GM03348 (cell line): ENCODE measurements at regions not wholly inside any gene's neighbourhood (a gene's known extent, or its start where the extent isn't known, plus 50 kb on each side); places are given as distances from the start of the nearest gene placed in this dataset.

Experiments used
- DNase-seq: peaks from one replicate; pipeline ENCODE4 v3.0.0; 2012; ENCODE audit warnings: low spot score

DNA sequence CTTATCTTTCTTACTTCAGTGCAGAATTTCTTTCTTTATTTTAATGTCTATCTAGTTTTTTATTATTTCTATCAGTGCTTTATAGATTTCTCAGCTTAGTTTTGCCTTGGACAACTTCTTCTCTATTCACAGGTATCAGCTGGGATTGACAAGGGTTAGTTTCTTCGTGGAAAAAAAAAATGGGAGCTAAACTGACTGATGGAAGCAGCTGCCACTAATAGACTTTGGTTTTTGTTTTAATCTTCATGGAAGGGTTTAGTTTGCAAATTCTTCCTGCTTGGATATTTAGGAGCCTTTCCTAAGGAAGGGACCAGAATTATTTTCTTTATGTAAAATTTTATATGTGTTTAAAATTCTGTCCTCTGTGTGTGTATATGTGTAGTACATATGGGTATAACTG is 306.1 kb upstream of the FMN2 start:
- no peak for DNase-seq

DNA sequence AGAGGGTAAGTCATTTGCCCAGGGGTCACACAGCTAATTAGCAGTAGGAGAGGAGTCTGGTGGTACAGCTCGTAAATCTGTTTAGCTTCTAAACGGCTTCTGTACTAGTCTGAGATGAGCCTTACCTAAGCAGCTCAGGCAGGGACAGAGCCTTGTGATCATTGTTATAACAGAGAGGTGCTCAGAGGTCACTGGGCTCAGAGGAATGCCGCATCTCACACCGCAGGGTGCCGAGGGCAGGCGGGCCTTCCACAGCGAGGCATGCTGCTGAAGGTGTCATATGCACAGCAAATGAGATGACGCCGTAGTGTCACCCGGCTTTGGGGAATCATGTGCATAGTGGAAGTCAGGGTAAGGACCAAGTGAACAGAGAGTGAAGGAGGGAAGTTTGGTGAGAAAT is 305.2 kb upstream of the FMN2 start:
- DNase-seq, result no peak

DNA sequence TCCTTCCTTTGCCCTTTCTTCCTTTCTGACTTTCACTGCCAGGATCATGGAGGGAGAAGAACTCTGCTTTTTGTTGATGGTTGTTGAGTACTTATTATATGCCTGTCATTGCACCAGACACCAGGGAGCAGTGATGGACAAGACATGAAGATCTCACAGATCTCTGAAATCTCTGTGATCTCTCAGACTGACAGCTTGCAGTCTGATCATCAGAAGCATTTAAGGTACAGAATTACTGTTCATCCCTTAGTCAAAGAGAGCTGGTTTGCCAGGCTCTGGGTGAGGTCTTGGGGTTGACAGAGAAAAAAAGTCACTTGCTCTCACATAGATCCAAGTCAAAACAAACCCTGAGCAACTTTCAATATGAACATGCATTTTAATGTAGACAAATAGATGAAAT is 299.5 kb upstream of the FMN2 start:
- no peak for DNase-seq

GRCh38 chr1:239795304-239795703 is 296.4 kb upstream of the FMN2 start:
- DNase-seq, result no peak

- no peak for DNase-seq
Measured at GRCh38 chr1:239799617-239800016, 292.1 kb upstream of the FMN2 start.

- no peak for DNase-seq
Measured at GRCh38 chr1:239800861-239801260, 290.8 kb upstream of the FMN2 start.

- no peak for DNase-seq
Measured at GRCh38 chr1:239802275-239802674, 289.4 kb upstream of the FMN2 start.

GRCh38 chr1:239803781-239804180 is 287.9 kb upstream of the FMN2 start:
- no peak for DNase-seq

DNA sequence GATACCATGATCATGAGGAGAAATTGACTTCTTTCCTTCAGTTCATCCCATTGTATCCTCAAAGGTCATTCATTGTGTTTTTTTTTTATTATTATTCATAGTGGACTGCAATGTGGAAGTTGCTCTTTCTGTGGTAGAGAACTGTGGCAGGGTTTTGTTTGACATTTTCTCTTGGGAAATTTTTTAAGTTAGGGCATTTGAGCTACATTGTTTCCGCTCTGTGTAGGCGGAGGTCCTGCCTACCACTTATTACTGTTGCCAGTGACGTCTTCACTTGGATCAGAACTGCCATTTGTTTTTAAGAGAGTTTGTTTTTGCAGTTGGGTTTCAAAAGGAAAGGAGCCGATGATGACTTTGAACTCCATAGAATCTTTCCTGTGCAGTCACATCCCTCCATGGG is 287.4 kb upstream of the FMN2 start:
- no peak for DNase-seq

GRCh38 chr1:239805042-239805441 is 286.6 kb upstream of the FMN2 start:
- DNase-seq, result no peak

GRCh38 chr1:239805851-239806772 is 285.6 kb upstream of the FMN2 start:
- no peak for DNase-seq

DNA sequence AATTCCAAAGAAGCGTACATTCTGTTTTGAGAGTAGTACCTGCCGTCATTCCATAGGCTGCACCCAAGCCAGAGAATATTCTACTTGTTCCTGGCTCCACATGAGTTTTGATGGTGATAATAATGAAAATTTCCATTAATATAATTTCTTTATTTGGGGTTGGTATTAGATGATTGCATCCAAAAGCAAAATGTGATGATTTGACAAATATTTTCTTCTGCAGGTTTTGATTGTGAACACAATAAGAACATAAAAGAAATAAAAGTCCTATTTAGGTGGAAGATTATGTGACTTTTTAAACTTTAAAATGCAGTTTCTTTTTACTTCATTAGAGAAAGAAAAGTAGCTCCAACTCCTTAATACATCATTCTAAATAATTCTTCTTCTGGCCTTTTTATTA is 284.8 kb upstream of the FMN2 start:
- DNase-seq, result no peak

- no peak for DNase-seq
Measured at GRCh38 chr1:239807361-239807760, 284.3 kb upstream of the FMN2 start.

DNA sequence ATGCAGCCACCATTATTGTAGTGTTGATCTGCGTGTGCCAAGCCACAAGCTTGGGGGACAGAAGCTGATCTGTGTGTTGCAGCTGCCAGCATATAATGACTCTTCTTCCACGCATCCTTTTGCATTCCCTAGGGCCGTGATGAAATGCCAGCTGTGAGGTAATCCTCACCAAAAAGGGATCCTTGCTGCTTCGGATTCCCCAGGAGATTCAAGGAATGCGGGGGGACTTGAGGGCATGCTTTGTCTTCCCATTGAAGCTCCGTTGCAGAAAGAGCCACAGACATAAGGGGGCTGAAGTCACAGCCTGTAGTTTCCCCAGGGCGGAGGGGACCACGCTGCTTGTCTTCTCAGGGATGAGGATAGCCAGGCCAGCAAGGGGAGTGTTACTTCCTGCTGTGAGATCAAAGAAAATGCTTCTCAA is 281.6 kb upstream of the FMN2 start:
- no peak for DNase-seq

DNA sequence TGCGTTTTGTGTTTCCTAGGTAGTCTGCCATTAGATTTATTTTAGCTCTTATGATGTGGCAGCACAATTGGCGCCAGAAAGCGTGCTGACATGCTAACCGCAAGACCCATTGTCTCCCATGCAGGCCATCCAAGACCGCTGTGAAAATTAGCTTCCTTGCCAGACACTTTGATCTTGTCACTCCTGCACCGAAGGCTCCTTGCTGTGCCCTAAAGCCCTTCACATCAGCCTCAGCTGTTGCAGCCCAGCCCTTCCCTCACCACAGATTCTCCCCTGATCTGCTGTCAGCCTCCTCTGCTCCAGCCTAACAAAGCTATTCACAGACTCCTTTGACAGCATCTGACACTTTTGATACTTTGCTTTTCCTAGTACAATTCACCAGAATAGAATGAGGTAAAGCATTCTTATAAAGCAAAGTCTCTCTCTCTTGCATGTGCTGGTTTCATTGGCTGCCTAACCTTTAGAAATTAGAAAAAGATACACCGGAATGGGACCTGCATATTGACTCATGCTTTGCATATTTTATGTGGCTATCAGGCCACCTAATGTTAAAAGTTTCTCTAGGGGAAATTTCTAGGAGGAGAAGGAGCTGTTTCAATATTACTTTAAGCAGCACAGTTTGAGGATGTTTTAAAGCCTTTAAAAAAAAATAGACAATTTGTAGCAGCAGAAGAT is 280.3 kb upstream of the FMN2 start:
- no peak for DNase-seq

DNA sequence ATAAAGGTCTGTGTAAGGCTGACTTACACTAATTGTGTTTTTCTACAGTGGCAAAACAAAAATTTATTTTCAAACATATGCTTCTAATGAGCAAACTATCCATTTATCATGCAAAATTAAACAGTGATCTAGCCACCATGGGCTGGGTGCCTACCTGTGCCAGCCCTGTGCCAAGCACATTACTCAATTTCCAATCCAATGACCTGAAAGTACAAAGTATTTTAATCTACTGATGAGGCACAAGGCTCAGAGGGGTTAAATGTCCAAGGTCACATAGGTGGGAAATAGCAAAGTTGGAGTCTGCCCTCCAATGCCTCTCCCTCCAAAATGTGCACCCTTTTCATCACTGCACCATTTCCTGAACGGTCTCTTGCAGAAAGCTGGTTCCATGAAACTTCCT is 279.1 kb upstream of the FMN2 start:
- no peak for DNase-seq

DNA sequence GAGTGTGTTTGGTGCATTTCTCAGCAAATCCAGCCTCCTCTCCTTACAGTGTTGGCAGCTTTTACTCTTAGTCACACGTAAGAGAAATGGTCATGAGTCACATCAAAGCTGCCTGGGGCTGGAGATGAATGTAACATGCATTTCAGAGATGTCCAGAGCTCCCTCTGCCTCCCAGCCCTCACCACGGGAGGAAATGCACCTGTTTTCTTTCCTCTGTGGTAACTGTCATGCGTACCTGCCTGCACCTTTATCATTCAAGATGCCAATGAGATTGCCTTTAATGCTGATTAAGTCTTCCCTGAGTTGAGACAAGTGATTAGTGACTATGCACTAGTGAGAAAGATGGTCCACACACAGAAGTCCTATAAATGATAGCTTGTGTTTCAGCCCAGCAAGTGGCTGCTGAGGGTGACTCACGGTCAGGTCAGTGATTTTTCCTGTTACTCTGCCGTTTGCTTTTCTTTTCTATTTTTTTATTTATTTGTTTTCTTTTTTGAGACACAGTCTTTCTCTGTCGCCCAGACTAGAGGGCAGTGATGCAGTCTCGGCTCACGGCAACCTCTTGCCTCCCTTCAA is 277.3 kb upstream of the FMN2 start:
- peak; percentile 31 for DNase-seq

DNA sequence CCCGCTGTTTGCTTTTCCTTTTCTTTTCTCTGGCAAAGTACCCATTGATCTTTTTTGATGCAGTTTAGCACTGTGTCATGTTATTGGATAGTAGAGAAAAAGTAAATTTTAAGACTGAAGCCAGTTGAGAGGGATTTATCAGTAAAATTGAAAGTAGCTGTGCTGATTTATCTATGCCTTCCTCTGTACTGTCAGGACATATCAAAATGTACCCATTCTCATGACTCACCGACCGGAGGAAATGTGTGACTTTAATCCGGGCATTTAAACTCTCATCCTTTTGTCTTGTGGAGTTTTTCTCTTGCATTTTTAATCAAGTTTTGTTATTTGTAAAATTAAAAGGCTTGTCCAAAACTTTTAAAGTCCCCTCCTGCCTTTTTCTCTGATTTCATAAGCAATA is 276.6 kb upstream of the FMN2 start:
- DNase-seq, result no peak

GRCh38 chr1:239816081-239816782 is 275.5 kb upstream of the FMN2 start:
- peak; percentile 33 for DNase-seq

DNA sequence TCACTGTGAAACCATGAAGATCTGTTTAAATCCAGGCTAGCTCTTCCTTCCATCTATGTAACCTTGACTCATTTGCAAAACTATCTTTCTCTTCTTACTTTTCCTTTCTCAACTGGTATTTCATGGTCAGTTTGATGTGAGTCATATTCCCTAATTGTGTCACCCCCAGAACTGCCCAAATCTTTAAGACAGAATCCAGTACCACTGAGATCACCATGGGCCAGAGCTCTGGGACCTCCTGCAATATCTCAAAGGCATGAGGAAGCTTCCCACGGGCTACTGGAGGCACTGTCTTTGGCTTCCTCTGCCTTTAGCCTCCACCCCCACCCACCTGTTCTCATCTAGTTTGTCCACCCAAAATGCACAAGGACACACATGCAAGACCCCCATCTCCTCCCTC is 274.4 kb upstream of the FMN2 start:
- DNase-seq, result no peak

DNA sequence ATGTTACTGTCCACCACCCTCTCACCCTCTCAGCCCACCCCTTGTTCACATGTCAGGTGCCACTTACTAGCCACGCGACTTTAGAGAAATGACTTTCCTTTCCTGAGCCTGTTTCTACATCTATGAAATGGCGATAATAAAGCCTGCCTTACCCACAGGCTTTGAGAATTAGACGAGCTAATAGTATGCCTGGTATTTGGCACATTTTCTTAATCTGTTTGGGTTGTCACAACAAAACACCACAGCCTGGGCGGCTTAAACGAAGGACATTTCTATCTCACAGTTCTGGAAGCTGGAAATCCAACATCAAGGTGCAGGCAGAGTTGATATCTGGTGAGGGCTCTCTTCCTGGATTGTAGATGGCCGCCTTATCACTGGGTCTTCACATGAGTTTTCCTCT is 273.9 kb upstream of the FMN2 start:
- DNase-seq, result no peak

DNA sequence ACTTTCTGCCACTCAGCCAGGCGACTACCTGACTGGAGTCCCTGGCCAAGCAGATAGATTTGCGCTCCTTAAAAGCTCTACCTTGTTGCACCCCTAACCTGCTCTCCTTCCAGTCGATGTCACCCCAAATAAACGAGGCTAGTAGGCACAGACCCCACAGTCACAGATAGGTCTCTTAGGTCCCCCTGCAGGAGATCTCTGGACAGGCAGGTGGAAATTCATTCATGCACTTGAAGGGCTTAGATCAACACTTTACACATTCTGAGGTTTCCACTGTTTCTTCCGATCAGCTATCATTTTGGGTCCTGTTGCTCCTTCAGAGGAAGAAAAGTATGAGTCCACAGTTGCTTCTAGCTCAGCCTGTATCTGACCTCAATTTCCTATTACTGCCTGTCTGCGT is 272.6 kb upstream of the FMN2 start:
- no peak for DNase-seq
